Endothelial cell (in vitro differentiated cells): ENCODE measurements at regions not wholly inside any gene's neighbourhood (a gene's known extent, or its start where the extent isn't known, plus 50 kb on each side); places are given as distances from the start of the nearest gene placed in this dataset.

Source experiments
- DNase-seq: peaks from one replicate; pipeline ENCODE4 v3.0.0; 2021; ENCODE audit warnings: low spot score
- H3K27ac Mint-ChIP-seq: one replicate; pipeline ENCODE4 v1.8.0; 2021; ENCODE audit warnings: mixed read lengths, inconsistent platforms; ENCODE audit not compliant: unreplicated experiment
- H3K27me3 Mint-ChIP-seq: one replicate; pipeline ENCODE4 v1.8.0; 2021; ENCODE audit warnings: mild to moderate bottlenecking, moderate library complexity, mixed read lengths, inconsistent platforms; ENCODE audit not compliant: unreplicated experiment
- H3K36me3 Mint-ChIP-seq: one replicate; pipeline ENCODE4 v1.8.0; 2021; ENCODE audit warnings: mild to moderate bottlenecking, low read depth, mixed read lengths, inconsistent platforms; ENCODE audit not compliant: unreplicated experiment
- H3K4me1 Mint-ChIP-seq: one replicate; pipeline ENCODE4 v1.8.0; 2021; ENCODE audit warnings: mild to moderate bottlenecking, mixed read lengths, inconsistent platforms; ENCODE audit not compliant: unreplicated experiment
- H3K4me3 Mint-ChIP-seq: one replicate; pipeline ENCODE4 v1.8.0; 2021; ENCODE audit warnings: mild to moderate bottlenecking, mixed read lengths, inconsistent platforms; ENCODE audit not compliant: unreplicated experiment
- H3K9me3 Mint-ChIP-seq: one replicate; pipeline ENCODE4 v1.8.0; 2021; ENCODE audit warnings: mixed read lengths, inconsistent platforms; ENCODE audit not compliant: unreplicated experiment
- TF ChIP-seq, protein P1 (sequence below): fragments of 200-600 bp; sonication (generic); IDR thresholded peaks from one replicate; pipeline ENCODE4 v1.5.0; 2021; ENCODE audit warnings: antibody characterized with exemption; ENCODE audit not compliant: unreplicated experiment

GRCh38 chr7:54678763-54679489 lies 80.1 kb downstream of the SEC61G start:
- TF ChIP-seq, protein P1, sequence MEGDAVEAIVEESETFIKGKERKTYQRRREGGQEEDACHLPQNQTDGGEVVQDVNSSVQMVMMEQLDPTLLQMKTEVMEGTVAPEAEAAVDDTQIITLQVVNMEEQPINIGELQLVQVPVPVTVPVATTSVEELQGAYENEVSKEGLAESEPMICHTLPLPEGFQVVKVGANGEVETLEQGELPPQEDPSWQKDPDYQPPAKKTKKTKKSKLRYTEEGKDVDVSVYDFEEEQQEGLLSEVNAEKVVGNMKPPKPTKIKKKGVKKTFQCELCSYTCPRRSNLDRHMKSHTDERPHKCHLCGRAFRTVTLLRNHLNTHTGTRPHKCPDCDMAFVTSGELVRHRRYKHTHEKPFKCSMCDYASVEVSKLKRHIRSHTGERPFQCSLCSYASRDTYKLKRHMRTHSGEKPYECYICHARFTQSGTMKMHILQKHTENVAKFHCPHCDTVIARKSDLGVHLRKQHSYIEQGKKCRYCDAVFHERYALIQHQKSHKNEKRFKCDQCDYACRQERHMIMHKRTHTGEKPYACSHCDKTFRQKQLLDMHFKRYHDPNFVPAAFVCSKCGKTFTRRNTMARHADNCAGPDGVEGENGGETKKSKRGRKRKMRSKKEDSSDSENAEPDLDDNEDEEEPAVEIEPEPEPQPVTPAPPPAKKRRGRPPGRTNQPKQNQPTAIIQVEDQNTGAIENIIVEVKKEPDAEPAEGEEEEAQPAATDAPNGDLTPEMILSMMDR, result no peak
- no peak overlapping the region for H3K4me3 Mint-ChIP-seq
- no peak for DNase-seq
- peaks cover 8% of the 10 kb centered on the region for H3K4me1 Mint-ChIP-seq
- H3K27me3 Mint-ChIP-seq, result peaks cover 3% of the 10 kb centered on the region
- H3K36me3 Mint-ChIP-seq, result no peaks in the 10 kb centered on the region
- no peak overlapping the region for H3K27ac Mint-ChIP-seq
- no peaks in the 10 kb centered on the region for H3K9me3 Mint-ChIP-seq

GRCh38 chr7:54674891-54675290 lies 84.1 kb downstream of the SEC61G start:
- no peak overlapping the region for H3K27ac Mint-ChIP-seq
- H3K4me3 Mint-ChIP-seq, result no peak overlapping the region
- TF ChIP-seq, protein P1, result no peak
- no peaks in the 10 kb centered on the region for H3K27me3 Mint-ChIP-seq
- H3K36me3 Mint-ChIP-seq, result no peaks in the 10 kb centered on the region
- no peaks in the 10 kb centered on the region for H3K4me1 Mint-ChIP-seq
- H3K9me3 Mint-ChIP-seq, result no peaks in the 10 kb centered on the region
- DNase-seq, result no peak

DNA sequence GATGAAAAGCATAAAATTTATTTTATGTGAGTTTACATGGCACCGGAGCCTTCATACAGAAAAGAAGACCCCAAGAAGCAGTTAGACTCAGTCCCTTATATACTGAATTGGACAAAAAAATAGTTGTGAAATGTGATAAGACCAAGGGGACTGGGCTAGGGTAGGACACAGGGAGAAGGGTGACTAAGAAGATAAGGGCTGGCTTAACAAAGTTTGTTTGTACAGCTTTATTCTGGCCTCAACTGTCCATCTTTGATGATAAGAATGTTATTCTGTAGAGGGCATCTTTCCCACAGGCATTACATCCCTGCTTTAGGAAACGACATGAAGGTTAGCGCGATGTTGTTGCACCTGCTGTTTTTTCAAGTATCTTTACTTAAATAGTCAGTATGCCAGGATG lies 86.5 kb downstream of the SEC61G start:
- Mint-ChIP-seq H3K27ac (no peak overlapping the region), H3K27me3 (no peaks in the 10 kb centered on the region), H3K9me3 (no peaks in the 10 kb centered on the region), H3K4me3 (no peak overlapping the region), H3K36me3 (no peaks in the 10 kb centered on the region), H3K4me1 (no peaks in the 10 kb centered on the region)
- TF ChIP-seq, protein P1, result no peak
- no peak for DNase-seq

GRCh38 chr7:54664235-54665228 lies 94.5 kb downstream of the SEC61G start:
- Mint-ChIP-seq H3K36me3 (no peaks in the 10 kb centered on the region), H3K4me1 (peaks cover 18% of the 10 kb centered on the region), H3K4me3 (peak overlapping the region; percentile 90), H3K27ac (no peak overlapping the region), H3K27me3 (peaks cover 7% of the 10 kb centered on the region), H3K9me3 (no peaks in the 10 kb centered on the region)
- TF ChIP-seq, protein P1, result no peak
- DNase-seq, result peak; percentile 83
